HG02973 (cell line): ENCODE measurements at regions not wholly inside any gene's neighbourhood (a gene's known extent, or its start where the extent isn't known, plus 50 kb on each side); places are given as distances from the start of the nearest gene placed in this dataset.
"Not testable (repeated sequence)": the region's sequence is repeated elsewhere in the genome, so short reads cannot be mapped to it uniquely, and the experiment has no call there.

ENCODE experiments used
- ATAC-seq: cut with Tn5 transposase; IDR thresholded peaks from one replicate; pipeline ENCODE4 v1.9.1; 2021; ENCODE audit warnings: moderate library complexity; ENCODE audit not compliant: unreplicated experiment

DNA sequence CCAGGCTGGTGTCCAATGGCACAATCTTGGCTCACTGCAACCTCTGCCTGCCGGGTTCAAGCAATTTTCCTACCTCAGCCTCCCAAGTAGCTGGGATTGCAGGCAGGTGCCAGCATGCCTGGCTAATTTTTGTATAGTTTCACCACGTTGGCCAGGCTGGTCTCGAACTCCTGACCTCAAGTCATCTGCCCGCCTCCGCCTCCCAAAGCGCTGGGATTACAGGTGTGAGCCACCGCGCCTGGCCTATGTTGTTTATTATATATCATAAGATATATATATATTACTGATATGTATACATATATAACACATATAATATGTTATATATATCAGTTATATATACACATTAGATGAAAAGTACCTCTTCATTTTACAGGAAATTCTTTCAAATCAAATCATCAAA is 914.7 kb downstream of the FOXD4L5 start:
- not testable (repeated sequence) for ATAC-seq

DNA sequence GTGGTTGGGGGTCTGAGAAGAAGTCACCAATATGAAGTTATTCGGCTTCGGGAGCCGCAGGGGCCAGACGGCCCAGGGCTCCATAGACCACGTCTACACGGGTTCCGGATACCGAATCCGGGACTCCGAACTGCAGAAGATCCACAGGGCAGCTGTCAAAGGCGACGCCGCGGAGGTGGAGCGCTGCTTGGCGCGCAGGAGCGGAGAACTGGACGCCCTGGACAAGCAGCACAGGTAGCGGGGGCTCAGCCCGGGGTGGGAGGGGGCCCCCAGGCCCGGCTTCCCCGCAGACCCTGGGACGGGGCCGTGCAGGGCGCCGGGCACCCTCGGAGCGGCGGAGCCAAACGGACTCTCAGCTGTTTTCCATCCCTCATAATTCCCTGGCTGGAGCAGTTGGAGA is 915.4 kb downstream of the FOXD4L5 start:
- not testable (repeated sequence) for ATAC-seq

DNA sequence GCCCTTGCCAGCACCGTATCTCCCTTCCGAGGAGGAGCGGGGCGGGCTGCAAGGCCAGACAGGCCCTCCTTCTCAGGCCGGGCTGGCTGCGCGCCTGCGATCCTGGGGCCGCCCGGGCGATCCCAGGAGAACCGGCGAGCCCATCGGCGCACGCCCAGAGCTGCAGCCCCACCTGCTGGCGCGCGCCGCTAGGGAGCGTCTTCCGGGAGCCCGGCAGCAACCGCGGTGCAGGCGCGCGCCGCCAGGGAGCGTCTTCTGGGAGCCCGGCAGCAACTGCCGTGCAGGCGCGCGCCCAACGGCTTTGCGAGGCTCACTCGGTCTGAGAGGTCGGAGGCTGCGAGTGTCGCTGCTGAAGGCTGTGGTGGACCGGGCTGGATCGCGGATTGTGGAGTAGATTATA is 915.9 kb downstream of the FOXD4L5 start:
- peak; percentile 100 for ATAC-seq

DNA sequence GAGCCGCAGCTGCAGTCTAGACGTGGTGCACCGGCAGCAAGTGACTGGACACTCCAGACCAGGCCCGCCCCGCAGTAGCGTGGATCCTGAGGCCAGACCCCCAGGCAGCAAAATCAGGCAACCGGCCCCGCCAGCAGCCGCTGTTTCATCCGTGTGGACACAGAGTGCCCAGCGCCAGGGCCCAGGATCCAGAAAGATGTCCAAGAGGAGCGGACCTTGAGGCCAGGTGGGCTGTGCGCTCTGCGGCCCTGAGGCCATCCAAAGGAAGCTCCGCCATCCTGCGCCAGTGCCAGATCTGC is 916.4 kb downstream of the FOXD4L5 start:
- ATAC-seq = not testable (repeated sequence)

DNA sequence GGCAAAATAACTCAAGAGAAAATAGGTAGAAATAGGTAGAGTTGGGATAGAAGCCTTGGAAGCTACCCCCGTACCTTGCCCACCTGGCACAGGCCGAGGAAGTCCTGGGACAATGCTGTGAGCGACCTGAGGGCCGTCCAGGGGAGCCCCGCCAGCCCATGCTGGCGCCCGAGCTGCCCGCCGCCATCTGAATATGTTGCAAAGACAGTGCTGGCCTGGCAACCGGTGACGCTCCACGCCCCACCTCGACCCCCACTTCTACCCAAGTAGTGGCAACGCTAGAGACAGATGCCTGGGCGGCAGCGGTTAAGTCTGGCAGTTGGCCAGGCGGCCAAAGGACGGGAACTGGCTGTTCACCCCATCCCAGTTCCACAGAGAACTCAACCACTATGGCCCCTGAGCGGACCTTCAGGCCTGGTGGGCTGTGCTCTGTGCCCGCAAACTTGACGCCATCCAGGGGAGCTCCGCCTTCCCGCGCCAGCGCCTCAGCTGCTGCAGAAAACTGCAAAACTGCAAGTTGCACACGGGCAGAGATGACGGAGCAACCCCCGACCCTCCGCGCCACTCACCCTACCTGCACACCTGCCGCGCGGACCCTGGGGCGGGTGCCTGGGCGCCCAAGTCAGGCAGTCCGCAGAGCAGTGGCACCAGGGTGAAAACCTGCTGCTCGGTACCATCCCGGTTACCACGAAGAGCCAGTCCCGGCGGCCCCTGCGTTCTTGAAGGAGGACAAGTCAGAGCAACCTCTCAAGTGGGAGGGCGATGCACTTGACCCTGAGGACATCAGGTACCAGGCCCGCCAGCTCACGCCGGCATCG is 917.0 kb downstream of the FOXD4L5 start:
- ATAC-seq = not testable (repeated sequence)
